Umbilical cord (tissue), 1 donor: ENCODE measurements at regions not wholly inside any gene's neighbourhood (a gene's known extent, or its start where the extent isn't known, plus 50 kb on each side); places are given as distances from the start of the nearest gene placed in this dataset.

Experiments used
- DNase-seq: peaks from one replicate; pipeline ENCODE4 v3.0.0-alpha.2; 2015; ENCODE audit warnings: low spot score

DNA sequence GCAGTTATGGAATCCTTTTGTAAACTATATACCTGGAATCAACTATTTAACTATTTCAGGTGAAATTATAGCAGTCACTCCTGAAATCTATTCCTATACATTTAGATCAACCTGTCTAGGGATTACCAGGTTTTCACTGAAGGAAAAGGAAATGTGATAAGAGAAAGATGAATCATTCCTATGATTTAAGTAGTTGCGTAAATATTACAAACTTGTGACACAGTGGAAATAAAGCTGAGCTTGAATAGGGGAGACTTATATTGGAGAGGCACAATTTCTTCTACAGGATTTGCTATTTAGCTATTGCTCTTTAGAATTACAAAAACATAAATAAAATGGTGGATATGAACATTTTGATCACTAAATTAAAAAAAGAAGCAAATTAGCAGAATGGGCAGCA, 284.1 kb upstream of the EPHA5 start:
- DNase-seq, result no peak

DNA sequence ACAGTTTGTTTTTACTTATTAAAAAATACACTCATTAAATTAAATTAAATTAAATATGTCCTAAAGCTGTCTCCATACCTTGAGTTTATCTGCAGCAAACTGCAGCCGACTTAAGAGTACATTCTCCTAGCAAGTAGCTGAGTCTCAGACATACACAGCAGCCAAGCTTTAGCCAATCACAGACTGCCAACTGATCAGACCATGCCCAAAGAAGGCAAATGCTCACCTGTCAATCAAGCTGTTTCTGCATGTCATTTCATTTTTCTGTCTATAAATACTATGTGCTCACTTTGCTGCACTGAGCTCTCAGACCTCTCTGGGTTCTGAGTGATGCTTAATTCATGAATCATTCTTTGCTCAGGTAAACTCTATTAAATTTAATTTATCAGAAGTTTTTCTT, 280.9 kb upstream of the EPHA5 start:
- no peak for DNase-seq

- DNase-seq, result no peak
Measured at GRCh38 chr4:65943076-65943475, 272.8 kb upstream of the EPHA5 start.

GRCh38 chr4:65924843-65925242, 254.6 kb upstream of the EPHA5 start:
- no peak for DNase-seq

- no peak for DNase-seq
Measured at GRCh38 chr4:65923616-65924015, 253.3 kb upstream of the EPHA5 start.

- DNase-seq, result no peak
Measured at GRCh38 chr4:65921180-65921579, 250.9 kb upstream of the EPHA5 start.

DNA sequence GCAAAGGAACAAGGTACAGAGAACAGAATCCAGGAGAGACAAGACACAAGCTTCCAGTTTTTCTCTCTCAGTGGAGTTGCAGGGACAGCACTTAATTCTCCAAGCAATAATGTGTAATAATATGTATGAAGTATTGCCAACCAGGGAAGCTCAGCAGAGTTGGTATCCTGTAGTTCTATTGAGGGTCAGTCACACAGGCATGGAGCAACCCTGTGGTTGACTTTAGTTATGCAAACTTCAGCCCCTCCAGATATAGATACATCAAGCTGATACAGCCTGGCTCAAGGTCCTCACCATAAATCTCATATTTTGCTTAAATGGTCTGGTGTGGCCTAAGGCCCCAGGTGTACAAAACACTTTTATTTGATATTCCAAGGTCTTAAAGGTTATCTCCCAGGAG, 248.6 kb upstream of the EPHA5 start:
- no peak for DNase-seq

- DNase-seq, result no peak
Measured at GRCh38 chr4:65918212-65918611, 247.9 kb upstream of the EPHA5 start.

GRCh38 chr4:65917486-65917885, 247.2 kb upstream of the EPHA5 start:
- no peak for DNase-seq

DNA sequence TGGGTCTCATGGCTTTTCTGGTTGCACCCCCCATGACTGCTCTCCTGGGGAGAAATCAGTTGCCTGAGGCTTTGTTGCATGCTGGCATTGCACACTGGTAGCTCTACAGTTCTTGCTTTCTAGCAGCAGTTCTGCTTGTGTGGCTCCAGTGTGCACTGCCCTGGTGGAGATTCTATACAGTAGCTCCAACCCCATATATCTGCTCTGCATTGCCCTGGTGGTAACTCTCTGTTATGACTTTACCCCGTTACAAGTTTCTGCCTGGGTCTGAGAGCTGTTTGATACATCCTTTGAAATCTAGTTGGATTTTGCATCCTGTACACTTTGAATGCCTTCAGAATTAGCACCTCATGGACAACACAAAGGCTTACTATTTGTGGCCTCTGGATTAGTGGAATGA, 241.4 kb upstream of the EPHA5 start:
- no peak for DNase-seq

DNA sequence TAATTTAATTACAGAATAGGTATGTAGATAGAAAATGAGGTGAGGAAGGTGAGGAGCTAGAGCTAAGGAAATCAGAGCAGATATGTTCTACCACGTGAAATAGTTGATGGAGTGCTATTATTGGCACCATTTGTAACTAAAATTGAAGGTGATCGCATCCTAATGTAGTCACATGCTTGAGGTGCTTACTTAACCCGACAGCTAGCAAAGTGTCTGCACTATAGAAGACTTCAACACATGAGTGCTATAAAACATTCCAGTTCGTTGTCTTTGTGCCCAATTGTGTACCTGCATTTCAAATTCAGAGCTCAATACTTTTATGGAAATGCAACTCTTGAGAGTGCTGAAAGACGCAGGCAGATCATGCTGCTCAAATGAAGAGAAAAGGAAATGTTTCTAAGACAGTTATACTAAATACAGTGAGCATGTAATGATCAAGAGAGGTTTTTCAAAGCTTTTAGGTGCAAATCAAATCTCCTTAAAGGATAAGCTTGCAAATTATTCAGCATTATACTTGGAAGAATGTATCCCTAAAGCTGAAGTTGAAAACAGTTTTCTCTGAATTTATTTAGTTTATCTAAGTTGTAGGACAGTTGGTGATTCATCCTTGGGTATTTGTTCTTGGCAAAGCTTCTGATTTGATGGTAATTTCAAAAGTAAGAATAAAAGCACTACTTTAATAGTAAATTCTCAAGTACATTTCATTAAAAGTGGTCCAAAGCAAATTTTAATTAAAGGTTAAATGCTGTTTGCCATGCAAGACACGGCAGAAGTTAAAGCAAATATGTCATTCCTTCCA, 223.9 kb upstream of the EPHA5 start:
- DNase-seq, result no peak

- no peak for DNase-seq
Measured at GRCh38 chr4:65893271-65893670, 223.0 kb upstream of the EPHA5 start.

DNA sequence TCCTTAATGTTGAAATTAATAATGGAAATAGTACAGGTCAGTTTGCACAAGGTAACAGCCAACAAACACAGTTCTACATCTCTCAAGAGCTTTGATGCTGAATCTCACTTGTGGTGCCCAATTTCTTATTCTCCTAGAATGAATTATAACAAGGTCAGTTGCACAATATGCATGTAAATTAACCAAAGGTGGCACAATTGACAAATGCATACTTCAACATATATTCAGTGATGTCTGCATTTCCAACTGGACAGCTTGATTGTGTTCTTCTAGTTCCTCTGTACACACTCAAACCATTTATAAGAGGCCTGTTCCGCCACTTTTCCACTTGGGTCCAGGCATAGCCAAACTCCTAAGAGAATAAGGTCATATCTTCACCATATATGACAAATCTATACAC, 210.3 kb upstream of the EPHA5 start:
- no peak for DNase-seq

DNA sequence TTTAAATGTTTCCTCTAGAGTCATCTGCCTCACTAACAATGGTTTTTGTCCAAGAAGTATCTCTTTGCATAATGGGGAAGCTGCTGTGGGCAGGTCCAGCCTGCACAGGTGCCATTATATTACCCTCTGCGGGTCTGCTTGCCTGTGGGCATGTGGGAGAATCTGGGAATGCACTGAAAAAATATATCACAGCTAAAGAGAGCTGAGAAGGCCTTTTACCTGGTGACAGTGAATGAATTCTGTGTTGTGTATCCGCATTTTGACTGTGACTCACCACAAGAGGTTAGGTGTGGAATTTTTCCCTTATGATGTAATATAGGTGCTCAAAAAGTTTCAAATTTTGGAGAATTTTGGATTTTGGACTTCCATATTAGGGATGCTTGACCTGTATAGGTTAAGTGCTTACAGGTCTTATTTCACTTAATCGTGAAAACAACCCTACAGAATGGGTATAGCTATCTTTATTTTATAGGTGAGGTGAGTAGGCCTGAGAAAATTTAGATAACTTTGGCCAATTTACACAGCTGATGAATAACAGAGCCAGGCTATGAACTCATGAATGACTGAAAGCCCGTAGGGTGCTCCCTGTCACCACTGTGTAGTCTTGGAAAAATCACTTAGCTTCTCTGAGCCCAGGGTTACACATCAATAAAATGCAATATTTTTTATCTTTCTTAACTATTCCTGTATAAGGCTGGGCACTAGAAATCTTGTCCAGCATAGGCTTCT, 198.0 kb upstream of the EPHA5 start:
- no peak for DNase-seq

GRCh38 chr4:65865489-65865888, 195.2 kb upstream of the EPHA5 start:
- DNase-seq, result no peak

DNA sequence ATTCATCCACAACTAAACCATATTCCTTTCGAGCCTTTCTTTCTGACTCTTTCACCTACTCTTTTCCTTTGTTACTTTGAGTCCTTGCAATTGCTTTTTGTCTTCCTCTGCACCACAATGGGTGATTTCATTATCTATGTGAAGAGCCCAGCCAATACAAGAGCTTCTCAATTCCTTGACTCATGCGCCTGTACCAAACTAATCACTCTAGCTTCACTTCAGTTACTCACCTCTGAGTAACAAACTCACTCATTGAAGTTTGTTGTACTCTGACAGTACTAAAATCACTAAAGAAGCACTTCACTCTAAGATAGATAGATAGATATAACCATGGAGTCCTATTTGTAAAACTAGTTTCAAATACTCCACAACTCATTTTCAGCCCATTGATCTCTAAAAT, 191.7 kb upstream of the EPHA5 start:
- DNase-seq, result no peak

GRCh38 chr4:65845199-65845773, 175.0 kb upstream of the EPHA5 start:
- no peak for DNase-seq

DNA sequence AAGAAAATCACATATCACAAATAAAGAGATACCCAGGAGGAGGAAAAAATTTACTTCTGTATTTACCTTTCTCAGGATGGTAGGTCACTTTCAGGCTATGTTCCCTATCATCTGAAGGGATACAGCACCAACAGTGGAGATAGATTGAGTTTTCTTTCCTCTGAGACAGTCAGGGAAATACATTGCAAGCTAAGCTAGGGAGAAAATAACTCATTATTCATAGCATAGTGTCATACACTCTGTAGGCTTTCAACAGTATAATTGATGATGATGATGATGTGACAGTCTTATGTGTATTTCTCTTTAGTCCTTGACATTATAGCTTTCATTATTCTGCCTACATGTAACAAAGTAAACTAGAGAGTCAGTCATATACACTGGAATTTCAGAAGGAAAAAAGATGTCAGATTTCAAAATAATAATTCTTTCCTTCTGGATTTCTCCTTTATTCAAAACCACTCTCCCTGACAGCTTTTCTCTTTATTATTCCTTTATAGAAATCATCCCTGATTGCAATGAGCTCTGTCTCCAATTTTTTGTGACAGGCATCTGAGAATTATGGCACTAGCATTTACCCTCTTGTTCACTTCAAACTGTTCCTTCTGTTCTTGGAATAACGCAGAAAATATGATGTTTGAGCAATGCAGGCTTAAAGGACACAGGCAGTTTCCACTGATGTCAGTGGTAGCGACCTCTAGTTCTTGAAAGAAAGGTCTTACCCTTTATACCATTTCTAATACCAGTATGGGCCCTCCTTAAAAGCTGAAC, 169.1 kb upstream of the EPHA5 start:
- no peak for DNase-seq

DNA sequence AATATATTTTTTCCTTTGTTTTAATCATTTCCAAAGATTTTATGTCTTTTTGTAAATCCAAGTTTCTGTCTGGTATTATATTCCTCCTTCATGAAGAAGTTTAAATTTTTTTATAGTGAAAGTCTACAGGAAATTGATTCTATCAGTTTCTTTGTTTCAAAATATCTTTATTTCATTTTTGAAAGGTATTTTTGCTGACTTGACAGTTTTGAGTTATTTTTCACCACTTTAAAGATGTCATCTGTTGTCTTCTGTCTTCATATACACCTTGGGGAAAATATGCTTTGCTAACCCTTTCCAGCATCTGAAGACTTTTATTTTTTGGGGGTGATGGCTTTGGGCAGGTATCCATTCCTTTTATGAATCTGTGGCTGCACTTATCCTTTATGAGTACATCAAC, 164.4 kb upstream of the EPHA5 start:
- no peak for DNase-seq

- DNase-seq, result no peak
Measured at GRCh38 chr4:65831828-65832227, 161.5 kb upstream of the EPHA5 start.

DNA sequence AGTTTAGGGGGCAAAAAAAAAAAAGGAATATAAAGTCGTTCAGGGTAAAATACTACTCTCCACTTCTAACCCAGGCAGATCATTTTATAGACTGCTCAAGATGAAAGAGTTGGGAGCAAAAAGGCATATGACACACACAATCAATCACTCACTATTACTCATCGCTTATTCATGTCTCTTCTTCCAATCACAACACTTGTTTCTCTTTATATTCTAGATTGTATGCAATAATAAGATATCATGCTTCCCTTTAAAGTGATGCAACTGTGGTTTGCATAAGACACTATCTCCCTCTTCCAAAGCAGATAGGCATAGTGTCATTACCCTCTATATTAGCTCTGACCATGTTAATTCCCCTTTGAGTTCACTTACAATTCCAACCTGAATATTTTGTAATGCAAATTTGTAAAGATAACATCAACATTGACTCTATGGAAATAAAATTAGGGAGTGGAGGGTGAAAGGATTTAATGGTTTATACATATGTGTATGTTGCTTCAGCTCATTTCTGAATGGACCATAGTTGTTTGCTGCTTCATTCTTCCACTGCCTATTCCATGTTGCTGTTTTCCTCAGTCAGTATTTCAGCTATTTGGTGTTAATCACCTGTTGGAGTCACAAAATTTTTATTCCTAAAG, 154.9 kb upstream of the EPHA5 start:
- DNase-seq, result no peak

GRCh38 chr4:65819192-65819591, 148.9 kb upstream of the EPHA5 start:
- no peak for DNase-seq
